NCI-H146 treated with DMSO at 0.1 percent for 48 hours (cell line): ENCODE measurements at regions not wholly inside any gene's neighbourhood (a gene's known extent, or its start where the extent isn't known, plus 50 kb on each side); places are given as distances from the start of the nearest gene placed in this dataset.

ENCODE experiments used
- DNase-seq: peaks from one replicate; lab custom pipeline; 2025; ENCODE audit not compliant: unreplicated experiment; lab: John Stamatoyannopoulos, UW

DNA sequence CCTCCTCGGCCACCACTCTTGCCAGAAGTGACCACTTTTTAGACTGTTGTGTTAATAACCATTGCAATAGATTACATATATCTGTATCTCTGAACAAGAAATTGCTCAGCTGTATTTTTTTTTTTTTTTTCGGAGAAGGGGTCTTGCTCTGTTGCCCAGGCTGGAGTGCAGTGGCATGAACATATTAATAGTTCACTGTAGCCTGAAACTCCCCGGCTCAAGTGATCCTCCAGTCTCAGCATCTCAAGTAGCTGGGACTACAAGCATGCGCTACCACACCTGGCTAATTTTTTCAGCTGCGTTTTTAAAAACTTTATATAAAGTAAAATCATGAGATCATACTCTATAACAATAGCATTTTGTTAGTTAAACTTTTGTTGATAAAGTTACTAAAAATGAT lies 609.0 kb downstream of the ZNF385D start:
- DNase-seq, result no peak

DNA sequence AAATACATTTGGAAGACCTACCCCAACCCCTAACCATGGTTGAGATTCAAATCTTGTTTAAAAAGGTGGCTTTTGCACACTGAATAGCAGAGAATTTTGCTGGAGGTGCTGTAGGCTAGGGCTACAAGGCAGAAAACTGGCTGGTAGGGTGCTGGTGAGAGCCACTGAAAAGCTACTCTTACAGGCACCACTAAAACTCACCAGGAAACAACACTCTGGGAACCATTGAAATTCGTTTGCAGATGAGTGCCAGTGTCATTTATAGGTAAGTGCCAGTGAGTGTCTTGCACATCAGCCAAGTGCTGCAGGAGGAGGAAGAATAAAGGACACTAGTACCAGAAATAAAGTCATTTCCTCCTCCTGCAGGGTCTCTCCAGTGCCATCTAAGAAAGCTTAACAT lies 610.2 kb downstream of the ZNF385D start:
- DNase-seq, result no peak

DNA sequence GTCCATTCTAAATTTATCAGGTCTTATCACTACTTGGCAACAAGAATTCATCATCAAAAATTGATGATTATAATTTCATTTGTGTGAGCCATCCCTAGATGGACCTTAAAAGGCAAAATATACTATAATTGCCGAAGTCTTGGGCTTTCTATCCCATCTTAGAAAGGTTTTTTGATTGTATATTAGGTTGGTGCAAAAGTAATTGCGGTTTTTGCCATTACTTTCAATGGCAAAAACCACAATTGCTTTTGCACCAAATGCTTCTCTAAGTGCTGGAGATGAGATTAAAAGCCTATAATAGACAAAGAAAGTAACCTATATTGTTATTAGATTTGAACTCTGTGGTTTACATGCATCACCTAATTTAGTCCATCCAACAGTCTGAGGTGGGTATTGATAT lies 612.9 kb downstream of the ZNF385D start:
- DNase-seq, result no peak

DNA sequence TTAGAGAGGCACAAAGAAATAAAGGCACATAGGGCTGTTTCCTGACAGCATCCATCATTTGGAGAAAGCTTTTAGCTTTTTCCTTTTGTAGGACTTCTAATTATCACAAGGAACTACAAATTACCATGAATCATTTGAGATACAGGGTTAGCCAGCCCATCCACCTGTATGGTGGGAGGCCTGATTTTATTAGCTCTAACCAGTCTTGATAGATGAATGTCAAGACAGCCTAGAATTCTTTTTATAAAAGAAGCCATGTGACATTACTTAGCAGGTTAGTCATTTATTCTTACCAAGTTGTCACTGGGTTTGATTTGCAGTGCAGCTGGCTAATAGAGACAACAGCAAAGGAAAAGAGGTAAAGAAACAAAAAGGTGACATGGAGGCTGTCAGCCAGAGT lies 618.1 kb downstream of the ZNF385D start:
- no peak for DNase-seq

DNA sequence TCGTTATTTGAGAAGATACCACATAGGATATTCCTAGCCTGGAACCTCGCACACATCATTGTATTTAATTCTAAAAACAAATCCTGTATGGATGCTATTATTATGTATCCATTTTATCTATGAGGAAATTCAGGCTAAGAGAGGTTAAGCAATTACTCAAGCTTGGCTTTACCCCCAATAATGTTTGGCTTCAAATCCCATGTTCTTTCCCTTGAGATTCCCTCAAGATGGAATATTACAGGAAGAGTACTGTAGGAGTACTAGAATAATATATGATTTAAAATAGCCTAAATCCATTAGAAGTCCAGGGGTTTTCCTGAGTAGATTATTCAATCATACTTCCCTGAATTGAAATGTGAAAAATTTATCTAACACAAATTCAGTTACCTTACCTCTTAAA lies 630.2 kb downstream of the ZNF385D start:
- no peak for DNase-seq

DNA sequence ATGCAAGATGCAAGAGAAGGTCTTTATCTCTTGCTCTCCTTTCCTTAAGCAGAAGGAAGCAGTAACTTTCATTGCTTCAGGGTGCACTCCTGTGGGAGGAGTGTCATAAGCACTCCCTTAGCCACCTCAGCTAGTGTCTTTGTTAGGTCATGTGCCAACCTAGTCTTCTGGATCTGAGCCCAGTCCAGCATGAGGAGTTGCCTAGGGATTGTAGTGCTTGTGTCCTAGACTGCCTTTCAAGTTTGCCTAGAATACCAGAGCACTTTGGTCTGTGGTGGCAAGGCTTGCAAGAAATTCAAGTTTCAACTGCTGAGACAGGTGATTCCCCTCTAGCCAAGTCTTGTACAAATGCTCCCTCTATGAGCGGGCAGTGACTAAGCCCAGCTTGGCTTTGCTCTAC lies 633.6 kb downstream of the ZNF385D start:
- no peak for DNase-seq

DNA sequence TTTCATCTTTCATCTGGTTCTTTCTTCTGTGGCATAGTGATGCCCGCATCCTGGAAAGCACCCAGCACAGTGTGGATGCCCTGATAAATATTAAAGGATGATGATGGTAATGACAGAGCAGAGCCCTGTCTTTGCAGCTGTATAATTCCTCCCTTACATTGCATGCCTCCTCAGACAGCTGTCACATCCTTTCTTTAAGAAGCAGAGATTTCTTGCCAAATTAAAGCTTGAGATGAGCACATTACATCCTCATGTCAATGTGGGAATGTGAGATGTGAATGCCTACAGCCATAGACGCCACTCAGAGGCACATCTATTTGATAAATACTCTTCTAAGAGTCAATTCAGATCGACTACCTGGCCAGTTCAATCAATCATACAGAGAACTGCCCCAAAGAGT lies 642.0 kb downstream of the ZNF385D start:
- no peak for DNase-seq

DNA sequence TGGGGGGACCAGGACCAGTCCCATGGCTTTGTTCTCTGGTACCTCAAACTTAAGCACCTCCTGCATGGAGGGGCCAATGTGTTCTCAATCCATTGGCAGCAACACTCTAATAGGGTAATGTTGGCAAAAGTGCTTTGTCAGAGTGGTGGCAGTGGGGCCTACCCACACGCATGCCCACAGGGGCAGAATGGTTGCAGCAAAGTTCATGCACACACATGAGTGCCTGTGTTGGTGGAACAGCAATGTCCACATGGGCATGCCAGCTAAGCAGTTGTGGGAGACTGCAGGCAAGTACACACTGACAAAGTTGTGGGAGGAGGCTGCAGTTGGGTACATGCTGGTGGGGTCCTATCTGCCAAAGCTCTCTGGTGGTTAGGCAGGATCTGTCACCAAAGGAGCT lies 645.2 kb downstream of the ZNF385D start:
- no peak for DNase-seq

DNA sequence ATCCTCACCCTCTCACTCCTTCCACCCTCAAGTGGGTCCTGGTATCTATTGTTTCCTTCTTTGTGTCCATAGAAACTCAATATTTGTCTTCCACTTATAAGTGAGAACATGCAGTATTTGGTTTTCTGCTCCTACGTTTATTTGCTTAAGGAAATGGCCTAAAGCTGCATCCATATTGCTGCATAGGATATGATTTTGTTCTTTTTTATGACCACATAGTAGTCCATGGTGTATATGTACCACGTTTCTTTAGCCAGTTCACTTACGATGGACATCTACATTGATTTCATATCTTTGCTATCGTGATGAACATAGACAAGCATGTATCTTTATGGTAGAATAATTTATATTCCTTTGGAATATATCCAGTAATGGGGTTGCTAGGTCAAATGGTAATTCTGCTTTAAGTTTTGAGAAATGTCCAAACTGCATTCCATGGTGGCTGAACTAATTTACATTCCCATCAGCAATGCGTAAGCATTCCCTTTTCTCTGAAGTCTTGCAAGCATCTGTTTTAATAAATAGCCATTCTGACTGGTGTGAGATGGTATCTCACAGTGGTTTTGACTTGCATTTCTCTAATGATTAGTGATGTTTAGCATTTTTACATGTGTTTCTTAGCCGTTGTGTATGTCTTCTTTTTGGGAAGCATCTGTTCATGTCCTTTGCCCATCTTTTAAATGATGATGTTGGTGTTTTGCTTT lies 650.2 kb downstream of the ZNF385D start:
- DNase-seq, result no peak

DNA sequence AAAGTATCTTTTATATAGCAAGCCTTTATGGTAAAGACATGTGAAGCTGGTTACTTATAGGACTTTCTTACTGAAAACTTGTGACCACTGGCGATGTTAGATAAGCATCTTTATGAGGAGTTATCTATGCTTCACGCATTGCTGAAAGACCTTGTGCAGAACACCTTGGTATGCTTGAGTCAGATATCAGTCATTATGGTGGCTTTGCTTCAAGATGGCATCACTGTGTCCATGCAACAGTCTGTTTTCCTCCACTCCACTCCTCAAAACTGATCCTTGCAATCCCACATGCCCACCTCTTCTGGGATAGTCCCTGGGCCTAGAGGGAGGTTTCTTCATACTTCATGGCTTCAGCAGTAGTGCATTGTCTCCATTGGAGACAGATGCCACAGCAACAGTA lies 656.3 kb downstream of the ZNF385D start:
- no peak for DNase-seq

DNA sequence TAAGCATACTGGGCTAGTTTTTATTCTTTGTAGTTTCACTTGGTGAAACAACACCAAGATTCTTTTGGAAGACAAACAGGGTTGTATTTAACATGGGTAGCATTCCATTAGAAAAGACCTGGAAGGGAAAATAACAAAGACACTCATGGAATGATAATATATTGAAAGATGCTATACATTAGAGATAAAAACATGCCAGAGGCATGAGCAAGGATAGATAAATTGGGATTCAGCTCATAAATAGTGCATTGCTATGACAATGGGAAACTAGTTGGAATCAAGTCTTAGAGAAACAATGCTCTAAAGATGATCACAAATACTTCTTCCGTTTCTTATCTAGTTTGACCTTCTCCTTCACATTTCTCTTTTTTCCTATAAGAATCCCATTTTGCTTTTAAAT lies 677.4 kb downstream of the ZNF385D start:
- no peak for DNase-seq

DNA sequence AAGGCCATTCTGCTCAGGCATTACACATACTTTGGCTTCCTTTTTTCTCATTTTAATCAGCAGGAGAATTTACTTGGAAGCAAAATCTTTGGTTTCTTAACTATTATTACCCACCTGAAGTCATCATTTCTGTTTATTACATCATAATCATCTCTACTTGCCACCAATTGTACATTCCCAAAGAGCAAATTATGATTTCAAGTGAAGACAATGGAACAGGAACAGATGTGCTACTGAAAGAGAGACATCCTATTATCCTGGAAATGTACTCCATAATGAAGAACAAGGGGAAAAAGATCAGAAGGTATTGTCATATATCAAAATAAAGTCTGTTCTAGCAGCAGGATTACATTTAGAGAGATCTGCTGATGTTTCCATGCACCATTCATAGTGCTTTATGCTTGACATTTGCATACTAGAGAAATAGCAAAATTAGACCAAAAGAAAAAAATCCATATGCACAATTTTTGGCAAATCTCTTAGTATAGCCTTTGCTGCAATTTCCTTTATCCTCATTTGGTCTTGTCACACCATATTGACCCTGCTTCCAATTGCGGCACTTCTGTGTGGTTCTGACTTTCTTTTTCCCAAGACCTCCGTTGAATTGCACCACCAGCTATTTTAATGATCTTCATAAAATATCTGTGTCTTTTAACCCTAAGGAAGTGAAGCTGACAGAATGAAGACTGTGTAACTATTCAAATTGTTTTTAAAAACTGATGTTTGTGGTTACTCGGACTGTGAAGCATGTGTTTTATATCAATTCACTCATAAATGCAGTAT lies 683.8 kb downstream of the ZNF385D start:
- DNase-seq, result no peak

DNA sequence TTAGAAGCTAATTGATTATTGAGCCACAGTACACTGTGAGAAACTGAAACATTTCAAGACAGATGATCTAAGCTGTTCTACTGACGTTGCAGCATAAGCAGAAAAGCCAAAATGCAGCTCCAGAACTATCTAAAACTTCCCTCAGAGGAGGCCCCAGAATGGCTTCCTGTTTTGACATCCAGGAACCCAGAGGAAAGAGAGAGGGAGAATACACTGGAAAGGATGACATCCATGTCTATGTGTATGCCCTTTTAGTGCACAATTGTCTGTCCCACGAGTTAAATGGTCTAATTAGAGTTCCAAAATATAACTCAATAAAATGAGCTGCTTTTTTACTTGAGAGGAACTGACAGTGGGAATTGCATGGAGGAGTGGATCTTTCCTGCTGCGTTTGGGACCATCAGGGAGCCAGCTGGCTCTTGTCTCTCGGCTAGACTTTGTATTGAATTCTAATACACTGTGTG lies 688.1 kb downstream of the ZNF385D start:
- DNase-seq, result no peak

DNA sequence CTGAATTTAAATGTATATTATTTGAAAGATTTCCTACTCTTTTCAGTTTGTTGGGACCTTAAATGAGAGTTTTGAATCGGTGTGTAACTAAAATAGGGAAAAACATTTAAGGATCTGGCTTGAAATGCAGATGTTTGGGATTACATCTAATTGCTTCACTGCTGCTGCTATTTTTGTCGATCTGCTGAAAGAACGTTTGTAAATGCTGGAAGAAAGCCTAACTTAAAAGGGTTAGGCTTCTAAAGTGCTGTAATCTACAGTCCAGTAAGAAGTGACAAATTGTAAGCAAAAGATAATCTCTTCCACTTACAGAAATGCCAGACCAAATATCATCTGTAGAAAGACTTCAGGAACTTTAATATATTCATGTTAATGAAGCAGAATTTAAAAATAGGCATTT lies 691.6 kb downstream of the ZNF385D start:
- no peak for DNase-seq

DNA sequence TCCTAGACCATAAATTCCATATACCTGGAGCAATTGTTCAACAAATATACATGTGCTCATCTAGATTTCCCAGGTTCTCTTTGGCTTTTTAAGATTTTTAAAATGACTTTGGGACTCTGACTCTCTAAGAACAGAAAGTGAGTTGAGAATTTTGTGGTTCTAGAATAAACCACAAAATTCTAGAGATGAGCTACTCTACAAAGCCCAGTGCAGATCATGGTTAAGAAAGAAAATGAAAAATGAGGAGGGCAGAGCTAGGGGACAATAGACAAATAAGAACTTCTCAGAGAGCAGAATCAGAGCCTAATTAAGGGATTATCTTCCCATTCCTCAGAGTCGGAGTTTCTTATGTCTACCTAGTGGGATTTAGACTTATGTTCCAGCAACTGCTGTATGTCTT lies 694.7 kb downstream of the ZNF385D start:
- DNase-seq, result no peak

DNA sequence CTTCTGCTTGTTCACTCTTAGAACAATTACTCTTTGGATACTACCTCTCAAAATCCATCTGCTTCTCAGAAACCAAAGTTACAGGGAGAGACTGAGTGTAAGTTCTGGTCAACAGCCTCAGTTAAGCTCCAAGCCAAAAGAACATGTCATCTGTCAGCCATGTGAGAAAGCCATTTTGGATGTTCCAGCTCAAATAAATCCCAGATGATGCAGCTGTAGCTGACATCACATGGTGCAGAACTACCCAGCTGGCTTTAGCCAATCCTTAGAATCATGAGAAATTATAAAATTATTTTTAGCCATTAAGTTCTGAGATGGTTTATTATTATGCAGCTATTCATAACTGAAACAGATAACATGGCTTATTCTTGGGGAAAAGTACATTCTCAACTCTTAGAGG lies 696.0 kb downstream of the ZNF385D start:
- DNase-seq, result no peak

DNA sequence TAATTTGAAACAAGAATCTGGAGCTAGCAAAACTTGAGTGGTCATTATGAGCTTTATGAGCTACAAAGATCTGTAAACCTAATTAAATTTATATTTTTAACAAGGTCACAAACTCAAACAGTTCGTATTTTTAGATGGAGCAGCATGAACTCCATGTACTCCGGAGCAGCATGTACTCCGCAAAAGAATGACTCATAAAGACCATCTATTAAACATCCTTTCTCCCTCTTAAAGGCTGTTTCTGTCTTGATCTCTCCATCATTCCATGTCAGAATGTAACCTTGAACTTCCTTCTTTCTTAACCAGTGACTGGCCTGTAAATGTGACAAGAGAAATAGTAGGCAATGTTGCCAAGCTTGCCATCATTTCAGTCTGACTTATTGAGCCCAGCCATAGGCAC lies 696.9 kb downstream of the ZNF385D start:
- no peak for DNase-seq

DNA sequence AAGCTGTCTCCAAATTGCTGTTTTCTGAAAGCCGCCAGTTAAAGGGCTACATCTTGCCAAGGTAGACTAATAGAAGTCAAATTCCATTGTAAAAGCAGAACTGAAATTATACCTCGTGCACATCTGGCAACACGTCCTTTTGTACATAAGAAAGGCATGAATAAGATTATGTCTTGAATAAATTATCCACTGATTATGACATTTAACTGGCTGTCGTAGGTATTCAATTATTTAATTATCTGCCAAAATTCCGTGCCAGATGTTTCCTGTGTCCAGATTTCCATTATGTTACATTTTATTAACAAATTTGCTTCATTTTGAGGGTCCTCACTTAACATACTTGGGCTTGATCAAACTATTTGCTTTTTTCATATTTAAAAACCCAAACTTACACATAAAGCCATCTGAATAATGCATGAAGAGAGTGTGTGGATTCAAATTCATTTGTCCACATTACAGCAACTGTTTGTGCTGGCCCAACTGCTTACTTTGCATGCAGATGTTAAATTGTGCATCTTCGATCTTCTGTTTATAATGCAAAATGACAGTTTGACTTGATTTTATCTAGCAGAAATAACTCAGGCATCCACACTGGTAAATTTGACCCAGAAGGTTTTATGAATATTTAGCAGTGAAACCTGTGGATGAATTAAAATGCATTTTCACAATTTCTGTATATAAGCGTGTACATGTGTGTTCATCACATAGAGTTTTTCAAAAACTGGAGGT lies 701.5 kb downstream of the ZNF385D start:
- DNase-seq, result no peak

DNA sequence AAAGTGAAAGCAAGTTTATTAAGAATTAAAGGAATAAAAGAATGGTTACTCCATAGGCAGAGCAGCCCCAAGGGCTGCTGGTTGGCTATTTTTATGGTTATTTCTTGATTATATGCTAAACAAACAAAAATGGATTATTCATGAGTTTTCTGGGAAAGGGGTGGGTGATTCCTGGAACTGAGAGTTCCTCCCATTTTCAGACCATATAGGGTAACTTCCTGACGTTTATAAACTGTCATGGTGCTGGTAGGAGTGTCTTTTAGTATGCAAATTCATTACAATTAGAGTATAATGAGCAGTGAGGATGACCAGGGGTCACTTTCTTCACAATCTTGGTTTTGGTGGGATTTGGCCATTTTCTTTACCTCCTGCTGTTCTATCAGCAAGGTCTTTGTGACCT lies 707.9 kb downstream of the ZNF385D start:
- no peak for DNase-seq

DNA sequence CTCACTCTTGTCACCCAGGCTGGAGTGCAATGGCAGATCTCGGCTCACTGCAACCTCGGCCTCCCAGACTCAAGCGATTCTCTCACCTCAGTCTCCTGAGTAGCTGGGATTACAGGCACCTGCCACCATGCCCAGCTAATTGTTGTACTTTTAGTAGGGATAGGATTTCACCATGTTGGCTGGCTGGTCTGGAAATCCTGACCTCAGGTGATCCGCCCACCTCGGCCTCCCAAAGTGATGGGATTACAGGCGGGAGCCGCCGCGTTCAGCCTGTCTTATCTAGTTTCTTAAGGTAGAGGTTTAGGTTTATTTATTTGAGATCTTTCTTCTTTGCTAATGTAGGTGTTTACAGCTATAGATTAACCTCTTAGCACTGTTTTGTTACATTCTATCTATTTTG lies 708.8 kb downstream of the ZNF385D start:
- DNase-seq, result no peak

DNA sequence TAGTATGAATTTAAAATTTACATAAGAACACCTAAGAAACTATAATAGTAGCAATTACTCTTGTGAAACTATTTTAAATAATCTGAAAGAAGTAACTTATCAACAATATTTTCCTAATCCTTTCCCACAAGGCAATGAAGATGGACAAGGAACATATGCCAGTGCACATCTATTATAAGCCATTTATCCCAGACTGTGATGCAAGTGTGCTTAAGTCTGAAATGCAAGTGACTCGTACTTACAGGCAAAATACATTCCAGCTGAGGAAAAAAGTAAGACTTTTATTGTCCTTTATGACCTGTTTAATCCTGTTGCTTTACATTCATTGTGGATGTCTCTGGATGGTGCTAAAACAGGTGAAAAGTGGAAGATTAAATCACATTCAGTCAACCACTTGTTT lies 709.4 kb downstream of the ZNF385D start:
- no peak for DNase-seq

DNA sequence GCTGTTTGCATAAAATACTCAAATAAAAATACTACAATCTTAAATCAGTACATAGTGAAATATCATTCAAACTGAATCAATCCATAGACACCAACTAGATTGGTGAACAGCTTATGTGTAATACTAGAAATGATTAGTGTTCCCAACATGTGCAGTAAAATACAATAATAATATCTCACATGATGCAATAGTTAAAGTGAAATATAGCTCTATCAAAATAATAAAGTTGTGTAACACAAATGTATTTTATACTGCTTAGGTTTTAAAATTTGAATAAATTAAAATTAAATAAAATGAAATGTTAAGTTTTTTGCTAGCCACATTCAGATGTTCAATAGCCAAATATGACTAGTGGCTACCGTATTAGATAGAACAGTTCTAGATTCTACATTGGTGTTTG lies 714.1 kb downstream of the ZNF385D start:
- no peak for DNase-seq
